Duodenal mucosa (tissue), 2 donors: ENCODE measurements at regions not wholly inside any gene's neighbourhood (a gene's known extent, or its start where the extent isn't known, plus 50 kb on each side); places are given as distances from the start of the nearest gene placed in this dataset.

ENCODE experiments used
- H3K27ac ChIP-seq: one replicate; pipeline ENCODE4 v1.7.0; 2013; ENCODE audit warnings: low read depth, low read length
- H3K27me3 ChIP-seq, 2 donors: one replicate each; pipeline ENCODE4 v1.7.0; 2013; ENCODE audit warnings: low read length in 2 of 2, control low read depth in 1 of 2; ENCODE audit not compliant: insufficient read depth in 2 of 2, control insufficient read depth in 1 of 2
- H3K36me3 ChIP-seq, 2 donors: one replicate each; pipeline ENCODE4 v1.7.0; 2013; ENCODE audit warnings: low read length in 2 of 2, control low read depth in 1 of 2; ENCODE audit not compliant: insufficient read depth in 2 of 2, control insufficient read depth in 1 of 2
- H3K4me1 ChIP-seq, 2 donors: one replicate each; pipeline ENCODE4 v1.7.0; 2013; ENCODE audit warnings: low read length in 2 of 2, control low read depth in 1 of 2; ENCODE audit not compliant: insufficient read depth in 2 of 2, control insufficient read depth in 1 of 2
- H3K4me3 ChIP-seq, 2 donors: one replicate each; pipeline ENCODE4 v1.7.0; 2013; ENCODE audit warnings: low read length in 2 of 2, low read depth in 1 of 2
- H3K9ac ChIP-seq, 2 donors: one replicate each; pipeline ENCODE4 v1.7.0; 2013; ENCODE audit warnings: low read length in 2 of 2, low read depth in 1 of 2
- H3K9me3 ChIP-seq, 2 donors: one replicate each; pipeline ENCODE4 v1.7.0; 2013; ENCODE audit warnings: low read length in 2 of 2, control low read depth in 1 of 2; ENCODE audit not compliant: control insufficient read depth in 1 of 2

DNA sequence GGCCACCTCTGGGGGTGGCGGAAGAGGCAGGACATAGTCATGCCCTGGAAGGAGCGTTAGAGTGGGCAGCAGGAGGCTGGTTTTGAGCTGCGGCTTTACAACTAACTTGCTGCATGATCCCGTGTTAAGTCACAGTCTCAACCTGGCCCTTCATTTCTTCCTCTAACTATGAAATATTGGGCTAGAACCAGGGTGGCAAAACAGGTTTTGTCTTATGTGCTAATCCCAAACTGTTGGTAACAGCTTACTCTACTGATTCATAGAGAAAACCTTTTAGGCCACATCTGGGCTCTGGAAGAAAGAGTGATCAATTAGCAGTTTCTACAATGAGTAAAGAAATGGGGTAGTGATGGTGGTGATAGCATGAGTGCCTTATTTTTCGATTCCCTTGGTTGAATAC is 74.1 kb upstream of the CLINT1 start:
- no peak overlapping the region for H3K4me3 ChIP-seq
- H3K4me1 ChIP-seq: peaks cover 4 to 7% of the 10 kb centered on the region in 2 donors
- peaks cover 7% of the 10 kb centered on the region in 2 donors for H3K9me3 ChIP-seq
- H3K9ac ChIP-seq: no peak overlapping the region
- H3K27me3 ChIP-seq: no peaks in the 10 kb centered on the region
- H3K27ac ChIP-seq: no peak overlapping the region
- no peaks in the 10 kb centered on the region for H3K36me3 ChIP-seq

DNA sequence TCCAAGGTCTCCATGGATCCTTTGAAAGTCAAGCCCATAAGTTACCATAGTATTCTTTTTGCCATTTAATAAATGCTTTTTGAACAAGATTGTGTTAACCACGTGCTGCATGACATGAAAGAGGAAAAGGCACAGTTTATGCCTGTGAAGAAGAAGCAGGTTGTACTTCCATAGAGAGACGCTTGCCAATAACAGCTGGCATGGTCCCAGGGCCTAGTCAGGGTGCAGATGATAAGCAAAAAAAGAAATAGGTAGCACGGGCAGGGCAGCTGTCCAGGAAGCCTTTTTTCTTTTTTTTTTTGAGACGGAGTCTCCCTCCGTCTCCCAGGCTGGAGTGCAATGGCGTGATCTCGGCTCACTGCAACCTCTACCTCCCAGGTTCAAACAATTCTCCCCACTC is 71.8 kb upstream of the CLINT1 start:
- Histone ChIP-seq H3K4me3 (no peak overlapping the region), H3K27me3 (no peaks in the 10 kb centered on the region), H3K9me3 (peaks cover 7% of the 10 kb centered on the region in 2 donors), H3K27ac (no peak overlapping the region), H3K9ac (no peak overlapping the region), H3K36me3 (no peaks in the 10 kb centered on the region), H3K4me1 (peaks cover 15 to 19% of the 10 kb centered on the region in 2 donors)

- Histone ChIP-seq H3K9ac (no peak overlapping the region), H3K36me3 (no peaks in the 10 kb centered on the region)
Measured at GRCh38 chr5:157926977-157927376, 68.0 kb upstream of the CLINT1 start.

GRCh38 chr5:157925786-157926671 is 67.1 kb upstream of the CLINT1 start:
- H3K4me3 ChIP-seq: no peak overlapping the region
- H3K9me3 ChIP-seq: no peaks in the 10 kb centered on the region
- no peaks in the 10 kb centered on the region for H3K27me3 ChIP-seq
- H3K36me3 ChIP-seq: no peaks in the 10 kb centered on the region
- H3K4me1 ChIP-seq: peaks cover 29 to 31% of the 10 kb centered on the region in 2 donors
- H3K9ac ChIP-seq: no peak overlapping the region
- H3K27ac ChIP-seq: no peak overlapping the region

More at GRCh38 chr5:157926977-157927376, 68.0 kb upstream of the CLINT1 start:
- no peaks in the 10 kb centered on the region for H3K9me3 ChIP-seq
- H3K27me3 ChIP-seq: no peaks in the 10 kb centered on the region
- H3K4me1 ChIP-seq: peaks cover 32 to 33% of the 10 kb centered on the region in 2 donors
- H3K27ac ChIP-seq: no peak overlapping the region
- no peak overlapping the region for H3K4me3 ChIP-seq

- no peak overlapping the region for H3K9ac ChIP-seq
- H3K9me3 ChIP-seq: no peaks in the 10 kb centered on the region
- no peaks in the 10 kb centered on the region for H3K36me3 ChIP-seq
- no peak overlapping the region for H3K27ac ChIP-seq
- no peaks in the 10 kb centered on the region for H3K27me3 ChIP-seq
- no peak overlapping the region for H3K4me3 ChIP-seq
- peaks cover 28 to 38% of the 10 kb centered on the region in 2 donors for H3K4me1 ChIP-seq
Measured at GRCh38 chr5:157924931-157925729, 66.2 kb upstream of the CLINT1 start.

DNA sequence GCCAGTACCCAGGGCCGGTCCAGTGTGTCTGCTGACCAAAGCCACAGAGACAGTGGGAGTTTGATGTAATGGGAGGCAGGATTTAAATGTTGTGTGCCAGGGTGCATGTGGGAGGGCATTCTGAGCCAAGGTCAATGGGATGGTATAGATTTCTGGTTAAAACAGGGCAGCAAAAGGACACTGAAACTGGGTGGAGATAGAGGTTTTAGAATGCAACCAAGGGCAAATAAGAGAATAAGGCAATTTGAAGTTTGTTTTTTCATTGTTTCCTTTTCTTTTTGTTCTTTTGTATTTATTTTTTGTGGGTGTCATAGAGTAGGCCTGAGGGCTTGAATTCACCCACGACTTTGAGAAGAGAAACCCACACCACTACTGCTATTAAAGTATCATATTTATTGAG is 65.5 kb upstream of the CLINT1 start:
- no peak overlapping the region for H3K9ac ChIP-seq
- no peak overlapping the region for H3K27ac ChIP-seq
- H3K9me3 ChIP-seq: no peaks in the 10 kb centered on the region
- H3K4me3 ChIP-seq: no peak overlapping the region
- H3K27me3 ChIP-seq: no peaks in the 10 kb centered on the region
- peaks cover 35 to 44% of the 10 kb centered on the region in 2 donors for H3K4me1 ChIP-seq
- H3K36me3 ChIP-seq: no peaks in the 10 kb centered on the region

DNA sequence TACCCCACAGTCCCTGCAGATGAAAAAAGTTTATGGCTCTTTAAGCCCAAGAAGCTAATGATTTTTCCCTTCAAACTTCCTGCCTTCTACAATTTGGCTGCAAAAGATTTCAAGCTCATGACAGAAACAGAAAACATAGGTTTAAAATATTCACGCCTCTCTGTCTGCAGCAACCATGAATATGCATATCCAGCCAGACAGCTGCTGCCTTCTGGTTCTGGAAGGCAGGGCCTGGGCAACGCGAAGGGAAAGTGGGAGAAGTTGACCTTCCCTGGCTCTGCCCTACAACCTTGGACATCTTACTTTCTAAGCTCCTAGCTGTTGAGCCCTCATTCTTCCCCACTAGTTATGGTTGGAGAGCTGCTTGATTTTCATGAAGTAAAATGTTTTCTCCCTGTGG is 64.8 kb upstream of the CLINT1 start:
- Histone ChIP-seq H3K4me1 (peaks cover 39 to 47% of the 10 kb centered on the region in 2 donors), H3K27ac (no peak overlapping the region), H3K9ac (no peak overlapping the region), H3K27me3 (no peaks in the 10 kb centered on the region), H3K36me3 (no peaks in the 10 kb centered on the region), H3K4me3 (no peak overlapping the region), H3K9me3 (no peaks in the 10 kb centered on the region)

- H3K27me3 ChIP-seq: no peaks in the 10 kb centered on the region
- H3K4me3 ChIP-seq: no peak overlapping the region
- no peak overlapping the region for H3K27ac ChIP-seq
- no peaks in the 10 kb centered on the region for H3K36me3 ChIP-seq
- H3K4me1 ChIP-seq: peaks cover 50 to 59% of the 10 kb centered on the region in 2 donors
- H3K9me3 ChIP-seq: no peaks in the 10 kb centered on the region
- H3K9ac ChIP-seq: no peak overlapping the region
Measured at GRCh38 chr5:157922026-157922425, 63.1 kb upstream of the CLINT1 start.

DNA sequence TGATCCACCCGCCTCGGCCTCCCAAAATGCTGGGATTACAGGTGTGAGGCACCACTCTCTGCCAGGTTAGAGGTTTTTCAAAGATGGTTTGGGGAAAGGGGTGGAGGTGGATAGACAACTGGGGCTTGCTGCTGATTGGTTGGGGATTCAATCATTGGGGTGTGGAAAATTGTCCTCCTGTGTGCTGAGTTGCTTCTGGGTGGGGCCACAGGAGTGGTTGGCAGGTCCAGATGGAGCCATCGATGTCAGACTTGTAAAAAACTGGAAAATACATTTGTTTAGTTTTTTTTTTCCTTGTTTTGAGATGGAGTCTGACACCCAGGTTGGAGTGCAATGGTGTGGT is 61.9 kb upstream of the CLINT1 start:
- no peaks in the 10 kb centered on the region for H3K27me3 ChIP-seq
- H3K36me3 ChIP-seq: no peaks in the 10 kb centered on the region
- no peak overlapping the region for H3K9ac ChIP-seq
- peaks cover 50 to 59% of the 10 kb centered on the region in 2 donors for H3K4me1 ChIP-seq
- no peak overlapping the region for H3K4me3 ChIP-seq
- no peak overlapping the region for H3K27ac ChIP-seq
- no peaks in the 10 kb centered on the region for H3K9me3 ChIP-seq
